HG02798 (cell line): ENCODE measurements at regions not wholly inside any gene's neighbourhood (a gene's known extent, or its start where the extent isn't known, plus 50 kb on each side); places are given as distances from the start of the nearest gene placed in this dataset.
"Not testable (repeated sequence)": the region's sequence is repeated elsewhere in the genome, so short reads cannot be mapped to it uniquely, and the experiment has no call there.

ENCODE experiments used
- ATAC-seq: cut with Tn5 transposase; IDR thresholded peaks from one replicate; pipeline ENCODE4 v1.9.1; 2021; ENCODE audit warnings: mild to moderate bottlenecking; ENCODE audit not compliant: unreplicated experiment, poor library complexity

DNA sequence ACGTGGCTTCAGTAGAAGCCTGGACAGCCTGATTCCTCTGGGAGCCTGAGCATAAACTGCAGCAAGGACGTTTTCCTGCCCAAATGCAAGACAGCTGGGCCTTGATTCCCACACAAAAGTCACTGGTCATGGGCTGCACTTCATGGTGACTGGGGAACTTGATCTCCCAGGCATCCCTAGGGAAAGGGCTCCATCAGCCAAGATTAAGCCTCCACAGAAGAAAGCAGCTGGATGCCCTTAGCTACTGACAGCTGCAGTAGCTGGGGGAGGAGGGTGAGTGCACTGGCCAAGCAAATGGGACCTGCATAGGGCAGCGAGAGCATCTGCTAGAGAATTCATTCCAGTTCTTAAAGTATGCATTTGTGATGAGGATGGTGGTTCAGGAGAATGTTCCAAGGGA, 267.4 kb upstream of the ISX start:
- ATAC-seq, result no peak

DNA sequence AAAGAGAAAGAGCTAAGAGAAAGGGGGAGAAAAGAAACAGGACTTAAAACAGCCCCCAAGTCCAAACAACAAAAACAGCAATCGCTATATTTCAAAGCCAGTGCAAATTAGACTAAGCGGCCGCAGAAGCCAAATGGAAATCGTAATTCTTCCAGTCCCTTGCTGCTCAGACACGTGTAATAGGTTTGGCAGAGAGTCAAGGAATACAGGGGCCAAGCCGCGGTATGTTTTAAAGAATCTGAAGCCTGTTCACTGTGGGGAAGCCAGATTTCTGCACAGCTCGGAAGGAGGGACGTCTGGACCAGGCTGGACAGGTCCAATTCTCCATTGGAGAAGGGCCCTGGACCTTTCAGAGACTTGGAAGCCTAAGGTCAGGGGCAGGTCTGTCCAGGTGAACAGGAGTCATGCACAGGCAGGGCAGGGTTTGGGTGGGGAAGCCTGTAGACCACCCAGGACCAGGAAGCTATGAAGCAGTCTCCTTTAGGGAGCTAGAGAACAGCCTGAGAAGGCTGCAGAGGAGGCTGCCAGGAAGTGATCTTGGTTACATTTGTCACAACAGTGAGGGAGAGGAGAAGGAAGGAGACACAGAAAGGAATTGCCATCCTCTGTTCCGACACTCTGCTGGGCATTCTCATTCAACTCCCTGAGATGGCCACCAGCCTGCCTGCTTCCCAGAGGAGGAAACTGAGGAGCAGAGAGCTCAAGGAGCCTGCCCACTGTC, 265.5 kb upstream of the ISX start:
- ATAC-seq, result no peak

- no peak for ATAC-seq
Measured at GRCh38 chr22:34801221-34801620, 264.7 kb upstream of the ISX start.

DNA sequence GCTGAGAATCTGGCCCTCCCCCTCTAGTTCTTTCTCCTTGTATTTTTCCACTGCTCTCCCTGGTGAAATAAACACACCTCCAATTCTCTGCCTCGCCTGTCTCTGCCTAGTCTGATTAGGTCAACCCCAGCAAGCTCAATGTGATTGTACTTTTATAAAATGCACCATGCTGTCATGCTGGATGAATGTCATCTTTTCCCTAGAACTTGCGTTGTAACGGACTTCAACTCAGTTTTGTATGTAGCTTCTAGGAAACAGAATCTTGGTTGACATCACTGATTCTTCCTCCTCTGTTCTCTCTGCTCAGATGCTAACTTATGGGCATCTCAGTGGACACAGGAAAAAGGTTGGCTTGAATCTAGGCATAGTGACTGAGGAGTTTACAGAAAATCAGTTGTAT, 261.9 kb upstream of the ISX start:
- ATAC-seq, result no peak

DNA sequence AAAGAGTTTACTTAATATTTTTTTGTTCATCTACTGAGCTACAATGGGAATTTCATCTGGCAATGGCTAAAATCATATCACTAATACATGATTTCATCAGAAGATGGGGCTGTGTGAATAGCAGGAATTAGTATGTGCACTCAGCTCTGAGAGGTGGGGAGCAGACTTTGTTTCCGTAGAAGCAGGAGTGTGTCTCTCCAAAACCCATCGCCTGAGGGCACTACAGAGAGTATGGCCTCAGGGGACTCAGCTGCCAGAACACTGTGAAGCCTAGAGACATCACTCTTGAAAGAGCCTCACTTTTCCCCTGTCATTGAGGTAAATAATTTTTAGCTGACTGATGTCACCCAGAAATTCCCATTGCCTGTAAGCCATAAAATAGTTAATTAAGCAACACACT, 261.4 kb upstream of the ISX start:
- ATAC-seq, result no peak

DNA sequence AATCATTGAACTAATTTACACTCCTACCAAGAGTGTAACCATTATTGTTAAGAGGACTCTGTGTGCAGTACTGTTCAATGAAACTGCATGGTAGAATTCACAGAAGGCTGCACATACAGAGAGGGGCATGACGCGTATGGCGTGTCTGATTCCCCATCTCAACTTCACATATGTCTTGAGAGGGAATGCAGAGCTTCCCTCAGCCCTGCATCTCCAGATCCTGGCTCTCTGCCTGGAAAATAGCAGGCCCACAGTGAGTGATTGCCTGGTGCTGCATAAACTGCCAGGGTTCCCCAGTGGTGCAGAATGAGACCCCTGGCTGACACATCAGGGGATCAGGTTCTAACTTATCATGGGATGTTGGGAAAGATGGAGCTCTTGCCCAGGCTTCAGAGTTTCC, 260.2 kb upstream of the ISX start:
- no peak for ATAC-seq

DNA sequence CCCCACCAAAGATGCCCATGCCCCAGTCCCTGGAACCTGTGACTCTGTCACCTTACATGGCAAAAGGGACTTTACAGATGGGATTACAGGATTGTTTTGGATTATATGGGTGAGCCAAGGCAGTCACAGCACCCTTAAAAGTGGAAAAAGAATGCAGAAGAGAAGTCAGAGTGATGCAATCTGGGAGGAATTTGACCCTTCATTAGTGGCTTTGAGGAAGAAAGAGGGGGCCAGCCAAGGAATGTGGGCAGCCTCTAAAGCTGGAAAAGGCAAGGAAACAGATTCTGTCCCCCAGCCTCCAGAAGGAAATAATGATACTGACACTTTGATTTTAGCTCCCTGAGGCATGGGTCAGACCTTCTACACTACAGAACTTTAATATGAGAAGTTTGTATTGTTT, 257.3 kb upstream of the ISX start:
- ATAC-seq, result no peak

DNA sequence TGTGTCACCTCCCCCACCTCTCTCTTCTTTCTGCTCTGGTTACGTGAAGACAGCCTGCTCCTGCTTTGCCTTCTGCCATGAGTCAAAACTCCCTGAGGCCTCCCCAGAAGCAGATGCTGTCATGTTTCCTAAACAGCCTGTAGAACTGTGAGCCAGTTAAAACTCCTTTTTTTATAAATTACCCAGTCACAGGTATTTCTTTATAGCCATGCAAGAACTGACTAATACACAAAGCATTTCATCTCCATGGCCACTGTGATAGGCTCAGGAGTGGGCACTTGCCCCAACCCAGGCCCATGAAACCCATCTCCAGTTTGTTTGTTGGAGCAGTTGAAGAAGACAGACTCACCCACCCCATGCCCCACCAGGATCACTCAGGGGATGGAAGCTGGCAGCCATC, 253.3 kb upstream of the ISX start:
- no peak for ATAC-seq

- no peak for ATAC-seq
Measured at GRCh38 chr22:34814260-34815025, 251.5 kb upstream of the ISX start.

DNA sequence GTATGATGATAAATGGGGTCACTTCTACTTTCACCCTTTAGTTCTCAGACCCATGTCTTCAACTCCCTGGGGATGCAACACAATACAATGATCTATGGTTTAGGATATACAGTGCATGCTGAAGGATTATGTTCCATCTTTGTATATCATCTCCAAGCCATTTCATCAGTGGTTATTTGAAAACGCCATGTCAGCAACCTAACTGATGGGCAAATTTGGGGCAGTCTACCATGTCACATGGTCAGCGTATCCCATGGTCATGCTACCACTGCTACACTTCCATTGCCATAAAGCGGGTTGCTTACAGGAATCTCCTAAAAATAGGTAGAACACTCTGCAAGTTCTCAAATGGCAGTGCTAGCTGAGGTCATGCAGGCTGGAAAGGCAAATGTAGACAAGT, 236.5 kb upstream of the ISX start:
- no peak for ATAC-seq

DNA sequence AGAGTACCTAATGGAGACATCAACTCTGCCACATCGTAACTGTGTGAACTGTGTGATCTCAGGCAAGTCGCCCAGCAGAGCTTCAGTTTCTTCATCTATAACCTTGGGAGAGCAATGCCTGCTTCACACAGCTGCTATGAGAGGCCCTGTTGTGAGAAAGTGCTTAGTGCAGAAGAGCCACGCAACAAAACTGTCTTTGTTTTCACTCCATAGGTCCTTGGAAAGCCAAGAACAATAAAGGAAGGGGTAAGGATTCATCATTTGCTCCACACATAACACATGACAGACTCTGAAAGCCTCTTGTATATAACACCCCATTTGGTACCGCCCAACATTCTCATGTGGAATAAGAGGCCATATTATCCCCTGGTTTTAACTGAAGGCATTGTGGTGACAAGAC, 231.9 kb upstream of the ISX start:
- ATAC-seq, result no peak

DNA sequence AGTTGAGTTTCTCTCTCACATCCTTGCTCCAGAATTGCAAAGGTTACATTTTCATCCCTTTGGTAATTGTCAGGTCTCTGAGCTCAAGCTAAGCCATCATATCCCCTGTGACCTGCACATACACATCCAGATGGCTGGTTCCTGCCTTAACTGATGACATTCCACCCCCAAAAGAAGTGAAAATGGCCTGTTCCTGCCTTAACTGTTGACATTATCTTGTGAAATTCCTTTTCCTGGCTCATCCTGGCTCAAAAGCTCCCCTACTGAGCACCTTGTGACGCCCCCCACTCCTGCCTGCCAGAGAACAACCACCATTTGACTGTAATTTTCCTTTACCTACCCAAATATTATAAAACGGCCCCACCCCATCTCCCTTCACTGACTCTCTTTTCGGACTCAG, 231.4 kb upstream of the ISX start:
- not testable (repeated sequence) for ATAC-seq

GRCh38 chr22:34841331-34841771, 224.6 kb upstream of the ISX start:
- no peak for ATAC-seq

- no peak for ATAC-seq
Measured at GRCh38 chr22:34841911-34842310, 224.0 kb upstream of the ISX start.

GRCh38 chr22:34842630-34843029, 223.3 kb upstream of the ISX start:
- no peak for ATAC-seq

DNA sequence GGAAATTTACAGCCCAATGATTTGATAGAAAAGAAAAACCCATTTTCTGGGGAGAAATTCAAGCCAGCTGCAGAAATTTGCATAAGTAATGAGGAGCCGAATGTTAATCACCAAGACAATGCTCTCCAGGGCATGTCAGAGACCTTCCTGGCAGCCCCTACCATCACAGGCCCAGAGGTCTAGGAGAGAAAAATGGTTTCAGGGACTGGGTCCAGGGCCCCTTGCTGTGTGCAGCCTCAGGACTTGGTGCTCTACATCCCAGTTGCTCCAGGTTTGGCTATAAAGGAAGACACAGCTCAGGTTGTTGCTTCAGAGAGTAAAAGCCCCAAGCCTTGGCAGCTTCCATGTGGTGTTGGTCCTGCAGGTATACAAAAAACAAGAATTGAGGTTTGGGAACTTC, 222.2 kb upstream of the ISX start:
- not testable (repeated sequence) for ATAC-seq

- ATAC-seq, result no peak
Measured at GRCh38 chr22:34845391-34845790, 220.6 kb upstream of the ISX start.

- ATAC-seq, result peak; percentile 55
Measured at GRCh38 chr22:34847072-34847471, 218.9 kb upstream of the ISX start.

GRCh38 chr22:34849965-34850364, 216.0 kb upstream of the ISX start:
- ATAC-seq, result no peak

DNA sequence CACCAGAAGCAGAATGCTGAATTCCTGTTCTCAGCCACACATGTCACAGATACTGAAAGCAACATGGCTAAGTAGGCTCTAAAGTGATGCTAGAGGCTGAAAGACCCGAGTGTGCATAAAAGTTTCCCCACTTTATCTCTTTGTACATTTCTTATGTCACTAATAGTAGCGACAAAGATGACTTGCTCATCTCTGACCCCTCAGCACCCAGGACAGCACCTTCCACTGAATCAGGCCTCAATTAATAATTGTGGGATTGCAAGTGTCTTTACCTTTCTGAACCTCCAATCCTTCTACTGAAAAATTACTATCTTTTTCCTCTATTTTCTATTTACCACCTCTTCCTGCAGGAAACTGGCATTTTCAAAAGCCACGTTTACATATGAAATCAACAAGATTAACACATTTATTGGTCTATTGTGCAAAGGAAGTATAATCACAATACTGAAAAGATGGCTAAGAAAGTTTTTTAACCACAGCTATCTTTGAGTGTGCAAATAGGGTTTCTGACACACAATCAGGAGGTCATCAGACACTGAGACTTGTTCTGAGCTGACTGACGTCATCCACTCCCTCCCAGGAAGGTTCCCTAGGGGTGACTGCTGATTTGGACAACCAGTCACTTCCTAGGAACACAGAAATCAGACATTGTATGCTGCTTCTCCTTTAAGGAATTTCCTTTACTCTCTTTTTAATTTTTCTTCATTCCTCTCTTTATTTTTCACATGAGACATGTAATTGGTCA, 213.9 kb upstream of the ISX start:
- no peak for ATAC-seq

DNA sequence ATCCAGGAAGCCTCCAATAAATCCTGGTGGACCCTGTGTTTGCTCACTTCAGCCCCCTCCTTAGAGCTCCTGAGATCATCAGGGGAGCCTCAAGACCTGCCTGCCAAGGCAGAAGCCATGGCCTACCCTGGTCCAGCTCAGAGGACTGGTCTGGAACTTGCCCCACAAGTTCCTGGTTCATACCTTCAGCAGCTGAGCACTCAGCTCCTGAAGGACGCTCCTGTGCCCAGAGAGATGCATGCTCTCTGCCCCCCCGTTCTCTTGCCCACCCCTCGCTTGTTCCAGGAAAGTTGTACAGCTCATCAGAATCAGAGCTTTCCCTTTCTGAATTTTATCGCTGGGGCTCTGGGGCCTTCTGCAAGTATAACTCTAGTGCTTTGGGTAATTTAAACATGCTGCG, 210.5 kb upstream of the ISX start:
- ATAC-seq, result no peak
